ENCODE measurements at regions not wholly inside any gene's neighbourhood (a gene's known extent, or its start where the extent isn't known, plus 50 kb on each side); places are given as distances from the start of the nearest gene placed in this dataset.

- no peak for DNase-seq (ENCODE audit: low read depth)
Measured at GRCh38 chr10:78481842-78482241, 448.2 kb downstream of the RPS24 start.

- no peak for DNase-seq (ENCODE audit: low read depth)
Measured at GRCh38 chr10:78483641-78484040, 450.0 kb downstream of the RPS24 start.

GRCh38 chr10:78489034-78489433, 455.4 kb downstream of the RPS24 start:
- DNase-seq (ENCODE audit: low read depth), result no peak

GRCh38 chr10:78491812-78492211, 458.1 kb downstream of the RPS24 start:
- no peak for DNase-seq (ENCODE audit: low read depth)

- no peak for DNase-seq (ENCODE audit: low read depth)
Measured at GRCh38 chr10:78492424-78492823, 458.8 kb downstream of the RPS24 start.

- no peak for DNase-seq (ENCODE audit: low read depth)
Measured at GRCh38 chr10:78494179-78494578, 460.5 kb downstream of the RPS24 start.

- DNase-seq (ENCODE audit: low read depth), result no peak
Measured at GRCh38 chr10:78502210-78502936, 468.7 kb downstream of the RPS24 start.

- no peak for DNase-seq (ENCODE audit: low read depth)
Measured at GRCh38 chr10:78504181-78504580, 470.5 kb downstream of the RPS24 start.

GRCh38 chr10:78505657-78506056, 472.0 kb downstream of the RPS24 start:
- DNase-seq (ENCODE audit: low read depth), result no peak

GRCh38 chr10:78506614-78507013, 473.0 kb downstream of the RPS24 start:
- no peak for DNase-seq (ENCODE audit: low read depth)

- no peak for DNase-seq (ENCODE audit: low read depth)
Measured at GRCh38 chr10:78507510-78508160, 474.0 kb downstream of the RPS24 start.

GRCh38 chr10:78508955-78509748, 475.5 kb downstream of the RPS24 start:
- no peak for DNase-seq (ENCODE audit: low read depth)

- DNase-seq (ENCODE audit: low read depth), result no peak
Measured at GRCh38 chr10:78510566-78511323, 477.1 kb downstream of the RPS24 start.

- DNase-seq (ENCODE audit: low read depth), result no peak
Measured at GRCh38 chr10:78511324-78512204, 477.9 kb downstream of the RPS24 start.

- DNase-seq (ENCODE audit: low read depth), result no peak
Measured at GRCh38 chr10:78512205-78512550, 478.5 kb downstream of the RPS24 start.

- DNase-seq (ENCODE audit: low read depth), result no peak
Measured at GRCh38 chr10:78513330-78513729, 479.7 kb downstream of the RPS24 start.

GRCh38 chr10:78513986-78514385, 480.3 kb downstream of the RPS24 start:
- DNase-seq (ENCODE audit: low read depth), result no peak

- no peak for DNase-seq (ENCODE audit: low read depth)
Measured at GRCh38 chr10:78514459-78514858, 480.8 kb downstream of the RPS24 start.

- no peak for DNase-seq (ENCODE audit: low read depth)
Measured at GRCh38 chr10:78515038-78515872, 481.6 kb downstream of the RPS24 start.

- no peak for DNase-seq (ENCODE audit: low read depth)
Measured at GRCh38 chr10:78515873-78516153, 482.1 kb downstream of the RPS24 start.

GRCh38 chr10:78516236-78516635, 482.6 kb downstream of the RPS24 start:
- no peak for DNase-seq (ENCODE audit: low read depth)

Data from stimulated activated CD4-positive, alpha-beta T cell treated with anti-CD3 and anti-CD28 coated beads, Interleukin-2, amount 100 ng/mL, for 4 hours (primary cell).